ENCODE measurements at regions not wholly inside any gene's neighbourhood (a gene's known extent, or its start where the extent isn't known, plus 50 kb on each side); places are given as distances from the start of the nearest gene placed in this dataset.

GRCh38 chr2:226601881-226602662 is 197.5 kb downstream of the IRS1 start:
- TF ChIP-seq CTCF (conservative IDR thresholded peaks at IDR 0.05) (no peak), ZFX (IDR thresholded peaks at IDR 0.05) (no peak)
